SK-N-SH treated with all-trans-retinoic acid at 6 μM for 48 hours (cell line): ENCODE measurements at regions not wholly inside any gene's neighbourhood (a gene's known extent, or its start where the extent isn't known, plus 50 kb on each side); places are given as distances from the start of the nearest gene placed in this dataset.

Experiments
- ATAC-seq: fragments of 200-7000 bp; cut with Tn5 transposase; 3 replicates; pipeline ENCODE4 v1.9.1; 2020; ENCODE audit warnings: mild to moderate bottlenecking, moderate library complexity
- ARNTL ChIP-seq: fragments of 450-650 bp; formaldehyde crosslinking; IDR thresholded peaks from 2 replicates; pipeline ENCODE4 v1.5.0; 2020; ENCODE audit warnings: low read depth, mild to moderate bottlenecking, moderate library complexity, borderline replicate concordance
- BACH2 ChIP-seq: fragments of 250-450 bp; sonication (Bioruptor Pico); IDR thresholded peaks from 2 replicates; pipeline ENCODE4 v1.9.0; 2021; ENCODE audit warnings: mild to moderate bottlenecking, borderline replicate concordance
- CREB5 ChIP-seq: fragments of 250-450 bp; sonication (Bioruptor Pico); IDR thresholded peaks from 2 replicates; pipeline ENCODE4 v1.5.1; 2020; ENCODE audit warnings: low read depth, mild to moderate bottlenecking, moderate library complexity
- GLIS3 ChIP-seq: fragments of 250-450 bp; sonication (Bioruptor Pico); IDR thresholded peaks from 2 replicates; pipeline ENCODE4 v1.5.0; 2020; ENCODE audit warnings: mild to moderate bottlenecking, moderate library complexity
- ISL1 ChIP-seq: fragments of 250-450 bp; sonication (Bioruptor Pico); IDR thresholded peaks from 2 replicates; pipeline ENCODE4 v2.1.2; 2022; ENCODE audit warnings: mild to moderate bottlenecking, moderate library complexity
- OSR1 ChIP-seq: fragments of 250-450 bp; sonication (Bioruptor Pico); IDR thresholded peaks from 2 replicates; pipeline ENCODE4 v1.8.0; 2022; ENCODE audit warnings: moderate library complexity, mild to moderate bottlenecking, inconsistent platforms
- PPARA ChIP-seq: fragments of 250-450 bp; sonication (Bioruptor Pico); IDR thresholded peaks from 2 replicates; pipeline ENCODE4 v1.5.0; 2020; ENCODE audit warnings: mild to moderate bottlenecking, borderline replicate concordance
- RARB ChIP-seq: fragments of 250-450 bp; sonication (Bioruptor Pico); IDR thresholded peaks from 2 replicates; pipeline ENCODE4 v1.8.0; 2021; ENCODE audit warnings: mild to moderate bottlenecking, moderate library complexity
- SNAI2 ChIP-seq: fragments of 250-450 bp; sonication (Bioruptor Pico); IDR thresholded peaks from 2 replicates; pipeline ENCODE4 v1.5.0; 2020; ENCODE audit warnings: mild to moderate bottlenecking, moderate library complexity
- TCF4 ChIP-seq: fragments of 250-450 bp; sonication (Bioruptor Pico); IDR thresholded peaks from 2 replicates; pipeline ENCODE4 v1.8.0; 2021; ENCODE audit warnings: mild to moderate bottlenecking, moderate library complexity, borderline replicate concordance
- TOX ChIP-seq: fragments of 250-450 bp; sonication (Bioruptor Pico); IDR thresholded peaks from 2 replicates; pipeline ENCODE4 v1.8.0; 2021; ENCODE audit warnings: mild to moderate bottlenecking, moderate library complexity, borderline replicate concordance
- ZC3H10 ChIP-seq: fragments of 250-450 bp; sonication (Bioruptor Pico); IDR thresholded peaks from 2 replicates; pipeline ENCODE4 v1.5.1; 2021; ENCODE audit warnings: mild to moderate bottlenecking, moderate library complexity
- ZFP30 ChIP-seq: fragments of 450-650 bp; formaldehyde crosslinking; IDR thresholded peaks from 2 replicates; pipeline ENCODE4 v1.5.0; 2022; ENCODE audit warnings: mild to moderate bottlenecking, moderate library complexity
- ZNF565 ChIP-seq: fragments of 450-650 bp; formaldehyde crosslinking; conservative IDR thresholded peaks from 2 replicates; pipeline ENCODE4 v1.5.0; 2020; ENCODE audit warnings: low read depth, mild to moderate bottlenecking, moderate library complexity
- ZNF70 ChIP-seq: fragments of 450-650 bp; formaldehyde crosslinking; IDR thresholded peaks from 2 replicates; pipeline ENCODE4 v1.5.0; 2020; ENCODE audit warnings: mild to moderate bottlenecking, moderate library complexity
- ZNF8 ChIP-seq: fragments of 450-650 bp; formaldehyde crosslinking; IDR thresholded peaks from 2 replicates; pipeline ENCODE4 v1.5.0; 2020; ENCODE audit warnings: mild to moderate bottlenecking, moderate library complexity
- TF ChIP-seq, protein P1 (sequence below): fragments of 250-450 bp; sonication (Bioruptor Pico); IDR thresholded peaks from 2 replicates; pipeline ENCODE4 v1.8.0; 2021; ENCODE audit warnings: low read depth, mild to moderate bottlenecking, moderate library complexity, borderline replicate concordance
- TF ChIP-seq, protein P2 (sequence below): fragments of 250-450 bp; sonication (Bioruptor Pico); IDR thresholded peaks from 2 replicates; pipeline ENCODE4 v1.5.0; 2020; ENCODE audit warnings: mild to moderate bottlenecking, moderate library complexity
- TF ChIP-seq, protein P3 (sequence below): fragments of 250-450 bp; sonication (Bioruptor Pico); IDR thresholded peaks from 2 replicates; pipeline ENCODE4 v1.8.0; 2020; ENCODE audit warnings: mild to moderate bottlenecking, moderate library complexity, borderline replicate concordance
- TF ChIP-seq, protein P4 (sequence below): fragments of 250-450 bp; sonication (Bioruptor Pico); IDR thresholded peaks from 2 replicates; pipeline ENCODE4 v1.5.1; 2021; ENCODE audit warnings: mild to moderate bottlenecking, moderate library complexity

DNA sequence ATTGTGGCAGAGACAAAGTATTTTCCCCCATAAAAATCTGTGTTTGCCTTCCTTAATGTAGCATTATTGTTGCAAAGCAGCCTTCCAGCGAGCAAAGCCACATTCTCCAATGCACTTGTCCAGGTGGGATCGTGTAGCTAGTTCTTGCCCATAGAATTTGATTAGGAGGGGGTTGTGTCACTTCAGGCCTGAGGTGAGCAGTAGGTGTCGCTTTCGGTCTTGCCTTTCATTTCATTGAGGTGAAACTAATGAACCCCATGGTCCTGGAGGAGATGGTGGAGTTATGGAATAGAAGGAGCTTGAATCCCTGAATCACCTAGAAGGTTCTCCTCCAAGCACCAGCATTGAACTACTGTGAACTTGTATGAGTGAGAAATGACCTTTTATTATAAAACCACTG is 318.9 kb upstream of the PBX1 start:
- ATAC-seq: no peak
- no peak for TF ChIP-seq ZNF70 (CRISPR knock-in tag)
- no peak for TF ChIP-seq ZC3H10 (CRISPR knock-in tag)
- TF ChIP-seq ZNF8 (CRISPR knock-in tag): no peak
- TF ChIP-seq, protein P1, sequence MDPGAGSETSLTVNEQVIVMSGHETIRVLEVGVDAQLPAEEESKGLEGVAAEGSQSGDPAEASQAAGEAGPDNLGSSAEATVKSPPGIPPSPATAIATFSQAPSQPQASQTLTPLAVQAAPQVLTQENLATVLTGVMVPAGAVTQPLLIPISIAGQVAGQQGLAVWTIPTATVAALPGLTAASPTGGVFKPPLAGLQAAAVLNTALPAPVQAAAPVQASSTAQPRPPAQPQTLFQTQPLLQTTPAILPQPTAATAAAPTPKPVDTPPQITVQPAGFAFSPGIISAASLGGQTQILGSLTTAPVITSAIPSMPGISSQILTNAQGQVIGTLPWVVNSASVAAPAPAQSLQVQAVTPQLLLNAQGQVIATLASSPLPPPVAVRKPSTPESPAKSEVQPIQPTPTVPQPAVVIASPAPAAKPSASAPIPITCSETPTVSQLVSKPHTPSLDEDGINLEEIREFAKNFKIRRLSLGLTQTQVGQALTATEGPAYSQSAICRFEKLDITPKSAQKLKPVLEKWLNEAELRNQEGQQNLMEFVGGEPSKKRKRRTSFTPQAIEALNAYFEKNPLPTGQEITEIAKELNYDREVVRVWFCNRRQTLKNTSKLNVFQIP (CRISPR knock-in tag): no peak
- TF ChIP-seq, protein P2, sequence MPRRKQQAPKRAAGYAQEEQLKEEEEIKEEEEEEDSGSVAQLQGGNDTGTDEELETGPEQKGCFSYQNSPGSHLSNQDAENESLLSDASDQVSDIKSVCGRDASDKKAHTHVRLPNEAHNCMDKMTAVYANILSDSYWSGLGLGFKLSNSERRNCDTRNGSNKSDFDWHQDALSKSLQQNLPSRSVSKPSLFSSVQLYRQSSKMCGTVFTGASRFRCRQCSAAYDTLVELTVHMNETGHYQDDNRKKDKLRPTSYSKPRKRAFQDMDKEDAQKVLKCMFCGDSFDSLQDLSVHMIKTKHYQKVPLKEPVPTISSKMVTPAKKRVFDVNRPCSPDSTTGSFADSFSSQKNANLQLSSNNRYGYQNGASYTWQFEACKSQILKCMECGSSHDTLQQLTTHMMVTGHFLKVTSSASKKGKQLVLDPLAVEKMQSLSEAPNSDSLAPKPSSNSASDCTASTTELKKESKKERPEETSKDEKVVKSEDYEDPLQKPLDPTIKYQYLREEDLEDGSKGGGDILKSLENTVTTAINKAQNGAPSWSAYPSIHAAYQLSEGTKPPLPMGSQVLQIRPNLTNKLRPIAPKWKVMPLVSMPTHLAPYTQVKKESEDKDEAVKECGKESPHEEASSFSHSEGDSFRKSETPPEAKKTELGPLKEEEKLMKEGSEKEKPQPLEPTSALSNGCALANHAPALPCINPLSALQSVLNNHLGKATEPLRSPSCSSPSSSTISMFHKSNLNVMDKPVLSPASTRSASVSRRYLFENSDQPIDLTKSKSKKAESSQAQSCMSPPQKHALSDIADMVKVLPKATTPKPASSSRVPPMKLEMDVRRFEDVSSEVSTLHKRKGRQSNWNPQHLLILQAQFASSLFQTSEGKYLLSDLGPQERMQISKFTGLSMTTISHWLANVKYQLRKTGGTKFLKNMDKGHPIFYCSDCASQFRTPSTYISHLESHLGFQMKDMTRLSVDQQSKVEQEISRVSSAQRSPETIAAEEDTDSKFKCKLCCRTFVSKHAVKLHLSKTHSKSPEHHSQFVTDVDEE (CRISPR knock-in tag): no peak
- TF ChIP-seq, protein P3, sequence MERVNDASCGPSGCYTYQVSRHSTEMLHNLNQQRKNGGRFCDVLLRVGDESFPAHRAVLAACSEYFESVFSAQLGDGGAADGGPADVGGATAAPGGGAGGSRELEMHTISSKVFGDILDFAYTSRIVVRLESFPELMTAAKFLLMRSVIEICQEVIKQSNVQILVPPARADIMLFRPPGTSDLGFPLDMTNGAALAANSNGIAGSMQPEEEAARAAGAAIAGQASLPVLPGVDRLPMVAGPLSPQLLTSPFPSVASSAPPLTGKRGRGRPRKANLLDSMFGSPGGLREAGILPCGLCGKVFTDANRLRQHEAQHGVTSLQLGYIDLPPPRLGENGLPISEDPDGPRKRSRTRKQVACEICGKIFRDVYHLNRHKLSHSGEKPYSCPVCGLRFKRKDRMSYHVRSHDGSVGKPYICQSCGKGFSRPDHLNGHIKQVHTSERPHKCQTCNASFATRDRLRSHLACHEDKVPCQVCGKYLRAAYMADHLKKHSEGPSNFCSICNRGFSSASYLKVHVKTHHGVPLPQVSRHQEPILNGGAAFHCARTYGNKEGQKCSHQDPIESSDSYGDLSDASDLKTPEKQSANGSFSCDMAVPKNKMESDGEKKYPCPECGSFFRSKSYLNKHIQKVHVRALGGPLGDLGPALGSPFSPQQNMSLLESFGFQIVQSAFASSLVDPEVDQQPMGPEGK (CRISPR knock-in tag): no peak
- TF ChIP-seq RARB (CRISPR knock-in tag): no peak
- TF ChIP-seq TCF4 (CRISPR knock-in tag): no peak
- TF ChIP-seq SNAI2 (CRISPR knock-in tag): no peak
- no peak for TF ChIP-seq GLIS3
- no peak for TF ChIP-seq ZFP30 (CRISPR knock-in tag)
- TF ChIP-seq OSR1 (CRISPR knock-in tag): no peak
- no peak for TF ChIP-seq TOX (CRISPR knock-in tag)
- no peak for TF ChIP-seq CREB5 (CRISPR knock-in tag)
- TF ChIP-seq, protein P4, sequence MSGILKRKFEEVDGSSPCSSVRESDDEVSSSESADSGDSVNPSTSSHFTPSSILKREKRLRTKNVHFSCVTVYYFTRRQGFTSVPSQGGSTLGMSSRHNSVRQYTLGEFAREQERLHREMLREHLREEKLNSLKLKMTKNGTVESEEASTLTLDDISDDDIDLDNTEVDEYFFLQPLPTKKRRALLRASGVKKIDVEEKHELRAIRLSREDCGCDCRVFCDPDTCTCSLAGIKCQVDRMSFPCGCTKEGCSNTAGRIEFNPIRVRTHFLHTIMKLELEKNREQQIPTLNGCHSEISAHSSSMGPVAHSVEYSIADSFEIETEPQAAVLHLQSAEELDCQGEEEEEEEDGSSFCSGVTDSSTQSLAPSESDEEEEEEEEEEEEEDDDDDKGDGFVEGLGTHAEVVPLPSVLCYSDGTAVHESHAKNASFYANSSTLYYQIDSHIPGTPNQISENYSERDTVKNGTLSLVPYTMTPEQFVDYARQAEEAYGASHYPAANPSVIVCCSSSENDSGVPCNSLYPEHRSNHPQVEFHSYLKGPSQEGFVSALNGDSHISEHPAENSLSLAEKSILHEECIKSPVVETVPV (CRISPR knock-in tag): no peak

GRCh38 chr1:164250365-164250764 is 308.6 kb upstream of the PBX1 start:
- TF ChIP-seq RARB (CRISPR knock-in tag): no peak
- TF ChIP-seq TCF4 (CRISPR knock-in tag): no peak
- TF ChIP-seq ZNF70 (CRISPR knock-in tag): no peak
- no peak for TF ChIP-seq ARNTL (CRISPR knock-in tag)
- no peak for TF ChIP-seq BACH2 (CRISPR knock-in tag)
- TF ChIP-seq ISL1: no peak
- TF ChIP-seq, protein P2 (CRISPR knock-in tag): no peak
- TF ChIP-seq CREB5 (CRISPR knock-in tag): no peak
- TF ChIP-seq, protein P1 (CRISPR knock-in tag): no peak
- no peak for TF ChIP-seq ZC3H10 (CRISPR knock-in tag)
- TF ChIP-seq OSR1 (CRISPR knock-in tag): no peak
- no peak for TF ChIP-seq ZNF8 (CRISPR knock-in tag)
- TF ChIP-seq ZFP30 (CRISPR knock-in tag): no peak
- TF ChIP-seq, protein P3 (CRISPR knock-in tag): no peak
- no peak for TF ChIP-seq PPARA (CRISPR knock-in tag)
- no peak for TF ChIP-seq ZNF565 (CRISPR knock-in tag)
- no peak for ATAC-seq
